ENCODE measurements at regions not wholly inside any gene's neighbourhood (a gene's known extent, or its start where the extent isn't known, plus 50 kb on each side); places are given as distances from the start of the nearest gene placed in this dataset.

GRCh38 chr6:141610741-141611140 lies 522.0 kb upstream of the GJE1 start:
- TF ChIP-seq CTCF (IDR thresholded peaks at IDR 0.05), result no peak
- TF ChIP-seq POLR2A (IDR thresholded peaks at IDR 0.05), result no peak
